WERI-Rb-1 (cell line): ENCODE measurements at regions not wholly inside any gene's neighbourhood (a gene's known extent, or its start where the extent isn't known, plus 50 kb on each side); places are given as distances from the start of the nearest gene placed in this dataset.
"Not testable (repeated sequence)": the region's sequence is repeated elsewhere in the genome, so short reads cannot be mapped to it uniquely, and the experiment has no call there.

Source experiments
- DNase-seq: peaks from one replicate; pipeline ENCODE4 v3.0.0-alpha.2; 2020
- H3K27ac ChIP-seq: fragments of 250-450 bp; sonication (Bioruptor Pico); 2 replicates; pipeline ENCODE4 v1.5.1; 2020; ENCODE audit warnings: mild to moderate bottlenecking, moderate library complexity
- H3K27me3 ChIP-seq: fragments of 250-450 bp; sonication (Bioruptor Pico); 2 replicates; pipeline ENCODE4 v1.5.1; 2021; ENCODE audit warnings: mild to moderate bottlenecking, low read depth, moderate library complexity; ENCODE audit not compliant: insufficient read depth, severe bottlenecking
- H3K36me3 ChIP-seq: fragments of 250-450 bp; sonication (Bioruptor Pico); 2 replicates; pipeline ENCODE4 v1.5.1; 2020; ENCODE audit warnings: mild to moderate bottlenecking, moderate library complexity
- H3K4me3 ChIP-seq: 2 replicates; pipeline ENCODE4 v1.5.1; 2011; ENCODE audit warnings: low read depth, mild to moderate bottlenecking, control low read depth, low read length
- H3K9me3 ChIP-seq: fragments of 250-450 bp; sonication (Bioruptor Pico); 2 replicates; pipeline ENCODE4 v1.5.1; 2021; ENCODE audit warnings: mild to moderate bottlenecking, moderate library complexity; ENCODE audit not compliant: severe bottlenecking
- TF ChIP-seq, protein P1 (sequence below): IDR thresholded peaks from 2 replicates; pipeline ENCODE4 v1.5.1; 2011; ENCODE audit warnings: low read depth, mild to moderate bottlenecking, control low read depth, inconsistent platforms, low read length

- H3K9me3 ChIP-seq, result no peaks in the 10 kb centered on the region
- no peaks in the 10 kb centered on the region for H3K27me3 ChIP-seq
- H3K27ac ChIP-seq, result no peak overlapping the region
- no peaks in the 10 kb centered on the region for H3K36me3 ChIP-seq
- H3K4me3 ChIP-seq, result no peak overlapping the region
- DNase-seq, result no peak
- TF ChIP-seq, protein P1, sequence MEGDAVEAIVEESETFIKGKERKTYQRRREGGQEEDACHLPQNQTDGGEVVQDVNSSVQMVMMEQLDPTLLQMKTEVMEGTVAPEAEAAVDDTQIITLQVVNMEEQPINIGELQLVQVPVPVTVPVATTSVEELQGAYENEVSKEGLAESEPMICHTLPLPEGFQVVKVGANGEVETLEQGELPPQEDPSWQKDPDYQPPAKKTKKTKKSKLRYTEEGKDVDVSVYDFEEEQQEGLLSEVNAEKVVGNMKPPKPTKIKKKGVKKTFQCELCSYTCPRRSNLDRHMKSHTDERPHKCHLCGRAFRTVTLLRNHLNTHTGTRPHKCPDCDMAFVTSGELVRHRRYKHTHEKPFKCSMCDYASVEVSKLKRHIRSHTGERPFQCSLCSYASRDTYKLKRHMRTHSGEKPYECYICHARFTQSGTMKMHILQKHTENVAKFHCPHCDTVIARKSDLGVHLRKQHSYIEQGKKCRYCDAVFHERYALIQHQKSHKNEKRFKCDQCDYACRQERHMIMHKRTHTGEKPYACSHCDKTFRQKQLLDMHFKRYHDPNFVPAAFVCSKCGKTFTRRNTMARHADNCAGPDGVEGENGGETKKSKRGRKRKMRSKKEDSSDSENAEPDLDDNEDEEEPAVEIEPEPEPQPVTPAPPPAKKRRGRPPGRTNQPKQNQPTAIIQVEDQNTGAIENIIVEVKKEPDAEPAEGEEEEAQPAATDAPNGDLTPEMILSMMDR, result no peak
Observed at GRCh38 chr6:80517525-80517924, 411.1 kb downstream of the BCKDHB start.

DNA sequence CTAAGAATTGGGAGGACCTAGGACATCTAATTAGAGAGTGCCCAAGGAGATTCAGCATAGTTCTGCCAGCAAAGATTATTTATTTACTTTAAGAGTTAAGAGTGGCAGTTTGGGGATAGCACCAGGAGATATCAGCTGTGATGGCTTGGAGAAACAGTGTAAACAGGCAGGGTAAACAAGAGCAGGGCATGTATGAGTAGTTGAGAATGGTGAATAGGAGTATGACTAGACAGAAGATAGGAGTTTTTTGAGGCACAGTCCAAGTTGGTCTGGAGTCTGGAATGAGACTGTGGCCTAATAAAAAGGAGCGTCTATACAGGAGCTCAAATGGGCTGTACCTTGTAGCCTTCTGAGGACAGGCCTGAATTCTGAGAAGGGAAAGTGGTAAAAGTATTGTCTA, 404.1 kb downstream of the BCKDHB start:
- H3K27ac ChIP-seq, H3K36me3 ChIP-seq, H3K9me3 ChIP-seq, H3K4me3 ChIP-seq, H3K27me3 ChIP-seq, DNase-seq: not testable (repeated sequence)

DNA sequence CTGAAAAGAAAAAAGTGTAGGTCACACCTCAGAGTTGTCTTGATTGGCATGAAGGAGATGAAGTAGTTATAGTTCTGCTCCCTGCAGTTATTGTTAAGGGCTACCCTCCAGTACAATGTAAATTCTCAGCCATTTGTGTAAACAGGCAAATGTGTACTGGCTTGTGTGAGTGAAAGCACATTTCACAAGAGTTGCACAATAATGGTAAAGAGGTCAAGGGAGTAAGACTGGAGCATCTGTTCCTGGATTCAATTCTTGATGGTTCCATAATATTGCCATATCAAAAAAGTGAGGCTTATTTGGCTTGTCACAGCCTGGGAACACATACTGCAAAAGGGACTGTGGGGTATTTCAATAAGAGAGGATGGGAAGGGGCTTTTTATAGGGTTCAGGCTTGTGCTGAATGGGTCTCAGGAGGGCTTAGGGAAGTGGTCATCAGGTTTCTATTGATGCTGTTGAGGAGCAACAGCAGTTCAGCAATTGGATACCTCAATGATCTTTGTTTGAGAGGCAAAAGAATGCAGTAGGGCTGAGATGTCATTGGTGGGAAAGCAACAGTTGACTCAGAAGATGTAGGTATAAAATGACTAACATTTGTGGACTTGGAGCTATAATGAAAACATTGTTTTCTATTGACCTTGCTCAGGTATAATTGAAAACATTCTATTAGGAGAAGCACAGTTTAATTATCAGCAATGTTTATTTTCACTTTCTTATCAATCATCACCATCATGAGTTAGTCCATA, 402.6 kb downstream of the BCKDHB start:
- Histone ChIP-seq H3K4me3 (no peak overlapping the region), H3K9me3 (no peaks in the 10 kb centered on the region), H3K27me3 (no peaks in the 10 kb centered on the region), H3K36me3 (no peaks in the 10 kb centered on the region), H3K27ac (no peak overlapping the region)
- TF ChIP-seq, protein P1, result no peak
- DNase-seq, result no peak

- TF ChIP-seq, protein P1, result no peak
- Histone ChIP-seq H3K27me3 (no peaks in the 10 kb centered on the region), H3K9me3 (no peaks in the 10 kb centered on the region), H3K27ac (no peak overlapping the region), H3K36me3 (no peaks in the 10 kb centered on the region), H3K4me3 (no peak overlapping the region)
- DNase-seq, result no peak
Observed at GRCh38 chr6:80504882-80505281, 398.4 kb downstream of the BCKDHB start.

DNA sequence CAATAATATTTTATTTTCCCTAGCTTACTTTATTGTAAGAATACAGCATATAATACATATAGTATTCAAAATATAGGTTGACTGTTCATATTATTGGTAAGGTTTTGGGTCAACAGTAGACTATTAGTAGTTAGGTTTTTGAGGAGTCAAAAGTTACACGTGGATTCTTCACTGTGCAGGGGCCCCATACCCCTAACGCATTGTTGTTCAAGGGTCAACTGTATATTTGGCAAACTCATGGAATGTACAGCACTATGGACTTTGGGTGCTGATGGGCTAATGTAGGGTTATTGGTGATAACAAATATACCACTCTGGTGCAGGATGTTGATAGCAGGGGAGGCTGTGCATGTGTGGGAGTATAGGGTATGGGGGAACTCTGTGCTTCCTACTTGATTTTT, 397.2 kb downstream of the BCKDHB start:
- H3K36me3 ChIP-seq, result no peaks in the 10 kb centered on the region
- H3K4me3 ChIP-seq, result no peak overlapping the region
- no peaks in the 10 kb centered on the region for H3K27me3 ChIP-seq
- no peak overlapping the region for H3K27ac ChIP-seq
- TF ChIP-seq, protein P1, result no peak
- DNase-seq, result no peak
- no peaks in the 10 kb centered on the region for H3K9me3 ChIP-seq

DNA sequence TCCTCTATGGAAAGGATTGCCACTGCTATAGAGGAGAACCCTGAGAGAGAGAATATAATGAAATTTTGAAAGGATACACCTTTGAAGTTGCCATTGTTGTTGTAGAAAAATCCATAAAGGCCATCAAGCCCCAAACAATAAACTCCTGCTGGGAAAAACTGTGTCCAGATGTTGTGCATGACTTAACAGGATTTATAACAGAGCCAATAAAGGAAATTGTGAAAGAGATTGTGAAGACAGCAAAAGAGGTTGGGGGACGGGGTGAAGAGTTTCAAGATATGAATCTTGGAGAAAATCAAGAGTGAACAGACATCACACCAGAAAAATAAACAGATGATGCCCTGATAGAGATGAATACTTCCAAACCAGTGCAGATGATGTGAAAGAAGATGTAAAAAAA, 396.4 kb downstream of the BCKDHB start:
- Histone ChIP-seq H3K4me3 (no peak overlapping the region), H3K27ac (no peak overlapping the region), H3K27me3 (no peaks in the 10 kb centered on the region), H3K36me3 (no peaks in the 10 kb centered on the region), H3K9me3 (no peaks in the 10 kb centered on the region)
- DNase-seq, result no peak
- TF ChIP-seq, protein P1, result no peak
